AG04450 (cell line): ENCODE measurements at regions not wholly inside any gene's neighbourhood (a gene's known extent, or its start where the extent isn't known, plus 50 kb on each side); places are given as distances from the start of the nearest gene placed in this dataset.

Experiments
- CTCF ChIA-PET: fragments of 300-600, 350-600 bp; formaldehyde crosslinking; extraction: SDS; loops from one replicate; lab custom pipeline; 2022; ENCODE audit warnings: antibody characterized with exemption, inconsistent platforms; lab: Charles Lee
- POLR2A ChIA-PET: fragments of 350-600 bp; formaldehyde crosslinking; extraction: SDS; loops from one replicate; lab custom pipeline; 2021; ENCODE audit warnings: antibody characterized with exemption, inconsistent platforms; lab: Yijun Ruan, JAX
- DNase-seq: peaks from one replicate; pipeline ENCODE4 v3.0.0-alpha.2; 2011; ENCODE audit warnings: low read depth, low spot score
- H3K27ac ChIP-seq: one replicate; pipeline ENCODE4 v1.5.1; 2012; ENCODE audit warnings: low read depth, low read length, control low read depth
- H3K27me3 ChIP-seq: one replicate; pipeline ENCODE4 v1.6.0; 2012; ENCODE audit warnings: low read length; ENCODE audit not compliant: control insufficient read depth, insufficient read depth
- H3K4me3 ChIP-seq: 2 replicates; pipeline ENCODE4 v1.5.1; 2011; ENCODE audit warnings: mild to moderate bottlenecking, low read depth, low read length, control low read depth
- H3K9me3 ChIP-seq: 2 replicates; pipeline ENCODE4 v1.5.1; 2012; ENCODE audit warnings: low read length; ENCODE audit not compliant: control insufficient read depth, insufficient read depth
- CTCF ChIP-seq: IDR thresholded peaks from 2 replicates; pipeline ENCODE4 v1.5.1; 2011; ENCODE audit warnings: low read depth, low read length, control low read depth, inconsistent platforms

GRCh38 chr16:64830653-64831052 lies 291.2 kb downstream of the CDH11 start:
- H3K27me3 ChIP-seq = no peaks in the 10 kb centered on the region

GRCh38 chr16:64829678-64830077 lies 292.2 kb downstream of the CDH11 start:
- Histone ChIP-seq H3K27ac (no peak overlapping the region), H3K27me3 (no peaks in the 10 kb centered on the region)

More at GRCh38 chr16:64830653-64831052, 291.2 kb downstream of the CDH11 start:
- ChIA-PET POLR2A (no interaction called here), CTCF (no interaction called here)
- Histone ChIP-seq H3K4me3 (no peak overlapping the region), H3K27ac (no peak overlapping the region), H3K9me3 (peaks cover 11% of the 10 kb centered on the region)
- no peak for TF ChIP-seq CTCF
- peak; percentile 54 for DNase-seq

GRCh38 chr16:64826374-64826773 lies 295.5 kb downstream of the CDH11 start:
- H3K27ac ChIP-seq = no peak overlapping the region
- no peaks in the 10 kb centered on the region for H3K27me3 ChIP-seq
- TF ChIP-seq CTCF = no peak
- no peak overlapping the region for H3K4me3 ChIP-seq
- POLR2A ChIA-PET = no interaction called here
- no peaks in the 10 kb centered on the region; the same call in 1 of the 2 replicates for H3K9me3 ChIP-seq
- no peak for DNase-seq
- CTCF ChIA-PET = no interaction called here

More at GRCh38 chr16:64829678-64830077, 292.2 kb downstream of the CDH11 start:
- H3K9me3 ChIP-seq = peaks cover 11% of the 10 kb centered on the region
- ChIA-PET CTCF (no interaction called here), POLR2A (no interaction called here)
- H3K4me3 ChIP-seq = no peak overlapping the region
- no peak for DNase-seq
- TF ChIP-seq CTCF = no peak

- Histone ChIP-seq H3K9me3 (no peaks in the 10 kb centered on the region), H3K27ac (no peak overlapping the region), H3K4me3 (no peak overlapping the region), H3K27me3 (no peaks in the 10 kb centered on the region)
- no peak for DNase-seq
- ChIA-PET CTCF (interaction anchor here (0.7 kb wide), 1 partner anchor 198 kb away, joined by 3 read pairs; no protein-coding TSS in a partner anchor), POLR2A (no interaction called here)
- no peak for TF ChIP-seq CTCF
These were observed 298.3 kb downstream of the CDH11 start for GRCh38 chr16:64823481-64824075.

- no peaks in the 10 kb centered on the region for H3K27me3 ChIP-seq
- no peak; the same call in 1 of the 2 replicates for TF ChIP-seq CTCF
- H3K9me3 ChIP-seq = no peaks in the 10 kb centered on the region
- no peak overlapping the region for H3K4me3 ChIP-seq
- no peak overlapping the region for H3K27ac ChIP-seq
- ChIA-PET POLR2A (no interaction called here), CTCF (no interaction called here)
- no peak for DNase-seq
These were observed 311.8 kb downstream of the CDH11 start for GRCh38 chr16:64809876-64810629.
